ENCODE measurements at regions not wholly inside any gene's neighbourhood (a gene's known extent, or its start where the extent isn't known, plus 50 kb on each side); places are given as distances from the start of the nearest gene placed in this dataset.

- no peak overlapping the region for H3K27ac Mint-ChIP-seq
- no peak for ATAC-seq
- H3K4me3 Mint-ChIP-seq = no peak overlapping the region
- H3K27me3 Mint-ChIP-seq = no peaks in the 10 kb centered on the region
- no peaks in the 10 kb centered on the region for H3K36me3 Mint-ChIP-seq
- peaks cover 3% of the 10 kb centered on the region for H3K9me3 Mint-ChIP-seq
- H3K4me1 Mint-ChIP-seq = no peaks in the 10 kb centered on the region
Observed at GRCh38 chr2:126303113-126303512, 352.8 kb upstream of the GYPC start.

- no peak for ATAC-seq
- Mint-ChIP-seq H3K27me3 (no peaks in the 10 kb centered on the region), H3K4me3 (no peak overlapping the region)
Observed at GRCh38 chr2:126304154-126304553, 351.8 kb upstream of the GYPC start.

GRCh38 chr2:126306539-126306938, 349.4 kb upstream of the GYPC start:
- Mint-ChIP-seq H3K27ac (no peak overlapping the region), H3K27me3 (no peaks in the 10 kb centered on the region)
- no peak for ATAC-seq

More at GRCh38 chr2:126304154-126304553, 351.8 kb upstream of the GYPC start:
- no peaks in the 10 kb centered on the region for H3K9me3 Mint-ChIP-seq
- H3K4me1 Mint-ChIP-seq = no peaks in the 10 kb centered on the region
- H3K36me3 Mint-ChIP-seq = no peaks in the 10 kb centered on the region
- H3K27ac Mint-ChIP-seq = no peak overlapping the region

DNA sequence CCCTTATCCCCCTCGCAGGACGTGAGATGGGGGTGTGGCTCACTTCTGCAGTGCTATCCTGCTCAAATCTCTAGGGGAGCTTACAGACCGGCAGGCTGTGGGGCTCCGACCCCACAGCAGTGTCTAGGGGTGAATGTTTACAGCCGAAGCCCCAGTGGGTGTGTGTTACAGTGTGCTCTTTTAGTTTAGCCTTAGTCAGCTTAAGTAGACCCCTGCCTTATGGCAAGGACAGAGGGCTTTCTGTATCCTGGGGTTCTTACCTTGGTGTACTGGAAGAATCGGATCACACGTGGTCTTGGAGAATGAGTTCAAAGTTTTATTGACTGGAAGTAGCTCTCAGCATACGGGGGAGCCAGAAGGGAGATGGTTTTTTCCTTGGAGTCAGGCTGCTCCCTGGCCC, 348.2 kb upstream of the GYPC start:
- no peaks in the 10 kb centered on the region for H3K27me3 Mint-ChIP-seq
- H3K4me3 Mint-ChIP-seq = no peak overlapping the region
- no peaks in the 10 kb centered on the region for H3K36me3 Mint-ChIP-seq
- no peaks in the 10 kb centered on the region for H3K9me3 Mint-ChIP-seq
- ATAC-seq = no peak
- no peaks in the 10 kb centered on the region for H3K4me1 Mint-ChIP-seq
- no peak overlapping the region for H3K27ac Mint-ChIP-seq

More at GRCh38 chr2:126306539-126306938, 349.4 kb upstream of the GYPC start:
- Mint-ChIP-seq H3K36me3 (no peaks in the 10 kb centered on the region), H3K4me1 (no peaks in the 10 kb centered on the region), H3K9me3 (no peaks in the 10 kb centered on the region), H3K4me3 (no peak overlapping the region)

DNA sequence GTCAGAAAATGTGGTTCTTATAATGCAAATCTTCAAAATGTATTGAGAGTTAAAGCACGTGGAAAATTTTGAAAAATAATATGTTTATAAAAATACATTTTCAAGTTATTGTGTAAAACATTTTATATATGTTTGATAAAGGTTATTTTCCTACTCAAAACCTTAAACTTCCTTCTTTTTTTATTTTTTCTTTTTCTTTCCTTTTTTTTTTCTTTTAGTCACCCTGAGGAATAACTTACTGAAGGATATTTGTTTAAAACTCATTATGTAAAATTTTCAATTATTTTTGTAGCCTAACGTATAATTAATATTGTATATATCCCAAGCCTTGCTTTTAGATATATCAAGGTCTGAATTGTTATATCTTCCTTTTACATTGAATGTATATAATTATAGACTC, 346.8 kb upstream of the GYPC start:
- no peaks in the 10 kb centered on the region for H3K9me3 Mint-ChIP-seq
- H3K4me1 Mint-ChIP-seq = no peaks in the 10 kb centered on the region
- no peak overlapping the region for H3K27ac Mint-ChIP-seq
- H3K4me3 Mint-ChIP-seq = no peak overlapping the region
- no peaks in the 10 kb centered on the region for H3K27me3 Mint-ChIP-seq
- no peaks in the 10 kb centered on the region for H3K36me3 Mint-ChIP-seq
- ATAC-seq = no peak

DNA sequence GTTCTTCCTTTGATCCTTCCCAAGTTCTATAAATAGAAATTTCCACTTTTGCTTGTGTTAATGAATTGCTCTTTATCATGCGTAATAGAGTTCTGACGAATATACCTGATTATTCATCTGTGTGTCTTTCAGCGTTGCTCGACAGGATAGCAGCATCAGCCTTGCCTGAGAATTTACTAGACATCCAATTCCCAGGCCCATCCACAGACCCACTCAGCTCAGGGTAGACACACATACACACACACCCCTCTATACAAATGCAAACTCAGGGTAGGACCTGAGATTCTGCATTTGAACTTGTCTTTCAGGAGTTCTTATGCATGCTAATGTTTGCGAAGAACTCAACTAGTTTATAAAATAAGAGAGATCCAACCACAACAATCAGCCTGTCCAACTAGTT, 343.4 kb upstream of the GYPC start:
- no peak overlapping the region for H3K27ac Mint-ChIP-seq
- H3K4me1 Mint-ChIP-seq = no peaks in the 10 kb centered on the region
- no peaks in the 10 kb centered on the region for H3K27me3 Mint-ChIP-seq
- peaks cover 2% of the 10 kb centered on the region for H3K9me3 Mint-ChIP-seq
- no peak overlapping the region for H3K4me3 Mint-ChIP-seq
- no peak for ATAC-seq
- H3K36me3 Mint-ChIP-seq = no peaks in the 10 kb centered on the region

DNA sequence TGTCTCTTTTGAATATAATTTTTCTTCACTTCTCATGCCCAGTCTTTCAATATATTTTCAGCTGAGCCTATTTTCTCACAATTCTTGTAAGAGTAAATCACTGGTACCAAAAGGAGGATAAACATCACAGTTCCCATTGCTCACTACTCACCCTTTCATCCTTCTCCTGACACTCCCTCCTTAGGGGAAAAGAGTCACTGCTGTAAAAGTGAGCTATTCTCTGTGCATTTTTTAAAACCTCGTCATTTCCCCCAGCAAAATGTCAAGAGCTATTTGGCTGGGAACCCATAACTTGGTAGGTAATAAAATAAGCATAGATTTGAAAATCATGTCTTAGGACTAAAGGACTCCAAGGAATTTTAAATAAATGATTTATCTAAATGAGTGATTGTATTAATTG, 340.1 kb upstream of the GYPC start:
- no peaks in the 10 kb centered on the region for H3K4me1 Mint-ChIP-seq
- no peak for ATAC-seq
- no peak overlapping the region for H3K27ac Mint-ChIP-seq
- no peak overlapping the region for H3K4me3 Mint-ChIP-seq
- H3K9me3 Mint-ChIP-seq = peaks cover 2% of the 10 kb centered on the region
- H3K36me3 Mint-ChIP-seq = no peaks in the 10 kb centered on the region
- no peaks in the 10 kb centered on the region for H3K27me3 Mint-ChIP-seq

GRCh38 chr2:126317790-126318431, 338.0 kb upstream of the GYPC start:
- no peaks in the 10 kb centered on the region for H3K36me3 Mint-ChIP-seq
- H3K27me3 Mint-ChIP-seq = no peaks in the 10 kb centered on the region
- H3K4me3 Mint-ChIP-seq = no peak overlapping the region

GRCh38 chr2:126322342-126322741, 333.6 kb upstream of the GYPC start:
- Mint-ChIP-seq H3K27me3 (no peaks in the 10 kb centered on the region), H3K4me1 (no peaks in the 10 kb centered on the region), H3K36me3 (no peaks in the 10 kb centered on the region), H3K9me3 (peaks cover 3% of the 10 kb centered on the region), H3K27ac (no peak overlapping the region), H3K4me3 (no peak overlapping the region)
- no peak for ATAC-seq

More at GRCh38 chr2:126317790-126318431, 338.0 kb upstream of the GYPC start:
- Mint-ChIP-seq H3K27ac (no peak overlapping the region), H3K9me3 (peaks cover 2% of the 10 kb centered on the region), H3K4me1 (no peaks in the 10 kb centered on the region)
- no peak for ATAC-seq

- Mint-ChIP-seq H3K9me3 (peaks cover 3% of the 10 kb centered on the region), H3K4me1 (no peaks in the 10 kb centered on the region), H3K36me3 (no peaks in the 10 kb centered on the region), H3K4me3 (no peak overlapping the region), H3K27ac (no peak overlapping the region), H3K27me3 (no peaks in the 10 kb centered on the region)
- no peak for ATAC-seq
Observed at GRCh38 chr2:126325202-126325601, 330.8 kb upstream of the GYPC start.

DNA sequence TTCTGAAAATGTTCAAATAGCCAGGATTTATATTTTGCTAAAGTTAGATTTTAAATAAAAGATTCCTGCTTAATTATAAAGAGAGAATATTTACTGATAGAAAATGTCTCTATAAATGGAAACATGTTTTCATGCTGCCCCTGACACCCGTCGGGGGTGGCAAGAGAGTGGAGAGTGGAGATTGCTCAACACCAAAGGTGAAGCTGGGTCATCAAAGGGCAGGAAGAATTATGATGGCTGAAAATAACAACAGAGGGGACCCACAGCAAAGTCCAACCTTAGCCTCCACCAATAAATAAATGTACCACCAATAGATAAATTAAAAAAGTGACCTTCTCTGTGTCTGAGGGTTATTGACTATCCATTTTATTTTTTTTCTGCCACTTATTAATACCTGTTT, 326.8 kb upstream of the GYPC start:
- Mint-ChIP-seq H3K9me3 (peaks cover 18% of the 10 kb centered on the region), H3K27ac (no peak overlapping the region), H3K4me1 (no peaks in the 10 kb centered on the region), H3K4me3 (no peak overlapping the region), H3K27me3 (no peaks in the 10 kb centered on the region), H3K36me3 (no peaks in the 10 kb centered on the region)
- ATAC-seq = no peak

DNA sequence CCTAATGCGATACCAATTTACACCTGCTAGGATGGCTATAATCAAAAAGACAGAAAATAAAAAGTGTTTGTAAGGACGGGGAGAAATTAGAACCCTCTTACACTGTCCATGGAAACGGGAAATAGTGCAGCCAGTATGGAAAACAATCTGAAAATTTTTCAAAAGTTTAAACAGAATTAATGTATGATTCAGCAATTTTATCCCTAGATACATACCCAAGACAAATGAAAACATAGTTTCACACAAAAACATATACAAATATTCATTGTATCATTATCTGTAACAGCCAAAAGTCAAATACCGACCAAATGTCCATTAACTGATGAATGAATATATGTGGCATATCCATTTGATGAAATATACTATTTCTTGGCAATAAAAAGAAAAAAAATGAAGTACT, 313.5 kb upstream of the GYPC start:
- Mint-ChIP-seq H3K27me3 (no peaks in the 10 kb centered on the region), H3K27ac (no peak overlapping the region), H3K9me3 (peaks cover 3% of the 10 kb centered on the region), H3K4me3 (no peak overlapping the region), H3K36me3 (no peaks in the 10 kb centered on the region), H3K4me1 (no peaks in the 10 kb centered on the region)
- ATAC-seq = no peak

DNA sequence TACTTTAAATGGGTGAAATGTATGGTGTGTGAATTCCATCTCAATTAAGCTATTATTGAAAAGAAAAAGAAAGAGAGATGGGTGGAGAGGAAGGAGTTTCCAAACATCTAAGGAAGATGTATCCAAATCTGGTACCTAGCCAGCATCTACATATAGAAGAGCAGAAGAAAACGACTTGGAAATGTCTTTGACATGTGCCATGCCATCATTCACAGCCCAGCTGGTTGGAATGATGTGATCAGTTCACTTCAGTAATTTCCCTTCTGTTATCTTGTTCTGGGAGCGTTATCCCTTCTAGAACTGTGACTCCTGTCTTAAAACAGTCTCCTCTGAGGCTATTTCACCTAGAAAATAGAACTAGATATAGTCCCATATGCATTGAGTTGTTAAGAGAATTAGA, 312.8 kb upstream of the GYPC start:
- H3K27me3 Mint-ChIP-seq = no peaks in the 10 kb centered on the region
- no peak for ATAC-seq
- no peaks in the 10 kb centered on the region for H3K4me1 Mint-ChIP-seq
- no peak overlapping the region for H3K27ac Mint-ChIP-seq
- no peak overlapping the region for H3K4me3 Mint-ChIP-seq
- no peaks in the 10 kb centered on the region for H3K36me3 Mint-ChIP-seq
- peaks cover 3% of the 10 kb centered on the region for H3K9me3 Mint-ChIP-seq

DNA sequence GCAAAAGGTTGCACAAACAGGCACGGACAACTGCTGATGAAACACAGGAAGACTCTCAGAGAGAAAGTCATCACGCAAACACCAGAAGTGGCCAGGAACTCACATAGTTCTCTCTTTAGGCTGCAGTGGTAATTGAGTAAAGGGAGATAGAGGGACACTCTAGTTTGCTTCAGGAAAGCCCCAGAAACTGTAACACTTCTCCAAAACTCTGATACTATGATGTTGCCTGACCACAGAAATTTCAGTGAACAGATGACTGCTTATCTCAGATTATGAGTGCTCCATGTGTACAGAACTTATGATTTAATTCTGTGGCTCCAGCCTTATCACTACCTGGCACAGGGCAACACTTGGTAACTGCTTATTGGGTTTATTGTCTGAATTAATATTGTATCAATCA, 311.5 kb upstream of the GYPC start:
- Mint-ChIP-seq H3K36me3 (no peaks in the 10 kb centered on the region), H3K4me3 (no peak overlapping the region), H3K4me1 (no peaks in the 10 kb centered on the region), H3K27ac (no peak overlapping the region), H3K9me3 (no peaks in the 10 kb centered on the region), H3K27me3 (no peaks in the 10 kb centered on the region)
- ATAC-seq = peak; percentile 48

DNA sequence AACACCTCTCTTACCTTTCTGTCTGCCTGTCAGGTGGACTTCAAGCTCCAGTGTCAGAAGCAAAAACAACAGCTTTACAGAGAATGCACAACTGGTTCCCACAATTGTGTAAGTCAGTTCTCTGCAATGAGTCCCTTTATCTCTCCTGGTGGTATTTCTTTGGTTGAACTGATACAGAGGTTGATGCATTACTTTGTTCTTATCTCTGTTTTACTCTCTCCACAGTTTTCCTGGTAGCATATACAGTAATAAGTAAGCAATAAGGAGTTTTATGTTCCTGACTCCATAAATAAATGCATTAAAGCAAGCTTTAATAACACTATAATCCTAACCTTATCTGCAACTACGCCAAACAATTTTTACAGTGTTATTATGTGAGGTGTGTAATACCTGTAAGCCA, 310.3 kb upstream of the GYPC start:
- Mint-ChIP-seq H3K27ac (no peak overlapping the region), H3K9me3 (no peaks in the 10 kb centered on the region), H3K4me3 (no peak overlapping the region), H3K36me3 (no peaks in the 10 kb centered on the region), H3K27me3 (no peaks in the 10 kb centered on the region), H3K4me1 (no peaks in the 10 kb centered on the region)
- ATAC-seq = no peak

- no peaks in the 10 kb centered on the region for H3K9me3 Mint-ChIP-seq
- H3K27me3 Mint-ChIP-seq = no peaks in the 10 kb centered on the region
- no peak overlapping the region for H3K4me3 Mint-ChIP-seq
- ATAC-seq = no peak
- H3K4me1 Mint-ChIP-seq = no peaks in the 10 kb centered on the region
- H3K27ac Mint-ChIP-seq = no peak overlapping the region
- no peaks in the 10 kb centered on the region for H3K36me3 Mint-ChIP-seq
Observed at GRCh38 chr2:126356631-126357030, 299.3 kb upstream of the GYPC start.

DNA sequence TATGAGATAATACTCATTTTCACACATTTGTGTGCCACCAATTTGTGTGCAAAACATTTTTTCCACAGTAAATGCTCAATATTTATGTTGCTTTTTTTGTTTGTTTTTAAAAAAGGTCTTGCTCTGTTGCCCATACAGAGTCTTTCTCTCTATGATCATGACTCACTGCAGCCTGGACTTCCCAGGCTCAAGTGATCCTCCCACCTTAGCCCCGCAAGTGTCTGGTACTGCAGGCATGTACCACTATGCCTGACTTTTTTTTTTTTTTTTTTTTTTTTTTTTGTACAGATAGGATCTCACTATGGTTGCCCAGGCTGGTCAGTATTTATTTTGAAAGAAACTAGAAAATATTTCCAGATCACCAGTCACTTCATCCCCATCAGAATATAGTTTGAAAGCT, 297.8 kb upstream of the GYPC start:
- Mint-ChIP-seq H3K27ac (no peak overlapping the region), H3K9me3 (no peaks in the 10 kb centered on the region)
- no peak for ATAC-seq

More for the DNA sequence above, 297.8 kb upstream of the GYPC start:
- no peaks in the 10 kb centered on the region for H3K27me3 Mint-ChIP-seq
- no peak overlapping the region for H3K4me3 Mint-ChIP-seq
- H3K36me3 Mint-ChIP-seq = no peaks in the 10 kb centered on the region
- no peaks in the 10 kb centered on the region for H3K4me1 Mint-ChIP-seq
